HG03108 (cell line): ENCODE measurements at regions not wholly inside any gene's neighbourhood (a gene's known extent, or its start where the extent isn't known, plus 50 kb on each side); places are given as distances from the start of the nearest gene placed in this dataset.

Experiments used
- ATAC-seq: cut with Tn5 transposase; IDR thresholded peaks from one replicate; pipeline ENCODE4 v1.9.1; 2021; ENCODE audit warnings: moderate library complexity; ENCODE audit not compliant: unreplicated experiment

GRCh38 chr16:73713251-73713650 is 583.4 kb upstream of the PSMD7 start:
- ATAC-seq: no peak

- ATAC-seq: no peak
Observed at GRCh38 chr16:73711406-73712080, 585.1 kb upstream of the PSMD7 start.

- ATAC-seq: no peak
Observed at GRCh38 chr16:73710526-73710925, 586.1 kb upstream of the PSMD7 start.

GRCh38 chr16:73707863-73708262 is 588.8 kb upstream of the PSMD7 start:
- ATAC-seq: no peak

GRCh38 chr16:73703891-73704290 is 592.7 kb upstream of the PSMD7 start:
- no peak for ATAC-seq

GRCh38 chr16:73697336-73697735 is 599.3 kb upstream of the PSMD7 start:
- no peak for ATAC-seq

GRCh38 chr16:73692861-73693260 is 603.8 kb upstream of the PSMD7 start:
- ATAC-seq: no peak

GRCh38 chr16:73683804-73684203 is 612.8 kb upstream of the PSMD7 start:
- no peak for ATAC-seq

GRCh38 chr16:73672135-73672534 is 624.2 kb upstream of the ZFHX3 start:
- no peak for ATAC-seq

- ATAC-seq: no peak
Observed at GRCh38 chr16:73670836-73671820, 623.2 kb upstream of the ZFHX3 start.

- ATAC-seq: no peak
Observed at GRCh38 chr16:73669535-73670274, 621.8 kb upstream of the ZFHX3 start.

GRCh38 chr16:73663720-73664119 is 615.8 kb upstream of the ZFHX3 start:
- ATAC-seq: no peak

- ATAC-seq: no peak
Observed at GRCh38 chr16:73636196-73636595, 588.3 kb upstream of the ZFHX3 start.

- ATAC-seq: no peak
Observed at GRCh38 chr16:73629011-73629410, 581.1 kb upstream of the ZFHX3 start.

GRCh38 chr16:73617738-73618137 is 569.8 kb upstream of the ZFHX3 start:
- no peak for ATAC-seq

GRCh38 chr16:73616770-73617169 is 568.8 kb upstream of the ZFHX3 start:
- no peak for ATAC-seq

GRCh38 chr16:73616166-73616753 is 568.3 kb upstream of the ZFHX3 start:
- no peak for ATAC-seq

- no peak for ATAC-seq
Observed at GRCh38 chr16:73615071-73615940, 567.4 kb upstream of the ZFHX3 start.

- ATAC-seq: no peak
Observed at GRCh38 chr16:73614131-73614530, 566.2 kb upstream of the ZFHX3 start.

GRCh38 chr16:73610605-73611156 is 562.8 kb upstream of the ZFHX3 start:
- ATAC-seq: no peak
